ENCODE measurements at regions not wholly inside any gene's neighbourhood (a gene's known extent, or its start where the extent isn't known, plus 50 kb on each side); places are given as distances from the start of the nearest gene placed in this dataset.

- H3K4me3 ChIP-seq = no peak overlapping the region
- TF ChIP-seq, protein P1, sequence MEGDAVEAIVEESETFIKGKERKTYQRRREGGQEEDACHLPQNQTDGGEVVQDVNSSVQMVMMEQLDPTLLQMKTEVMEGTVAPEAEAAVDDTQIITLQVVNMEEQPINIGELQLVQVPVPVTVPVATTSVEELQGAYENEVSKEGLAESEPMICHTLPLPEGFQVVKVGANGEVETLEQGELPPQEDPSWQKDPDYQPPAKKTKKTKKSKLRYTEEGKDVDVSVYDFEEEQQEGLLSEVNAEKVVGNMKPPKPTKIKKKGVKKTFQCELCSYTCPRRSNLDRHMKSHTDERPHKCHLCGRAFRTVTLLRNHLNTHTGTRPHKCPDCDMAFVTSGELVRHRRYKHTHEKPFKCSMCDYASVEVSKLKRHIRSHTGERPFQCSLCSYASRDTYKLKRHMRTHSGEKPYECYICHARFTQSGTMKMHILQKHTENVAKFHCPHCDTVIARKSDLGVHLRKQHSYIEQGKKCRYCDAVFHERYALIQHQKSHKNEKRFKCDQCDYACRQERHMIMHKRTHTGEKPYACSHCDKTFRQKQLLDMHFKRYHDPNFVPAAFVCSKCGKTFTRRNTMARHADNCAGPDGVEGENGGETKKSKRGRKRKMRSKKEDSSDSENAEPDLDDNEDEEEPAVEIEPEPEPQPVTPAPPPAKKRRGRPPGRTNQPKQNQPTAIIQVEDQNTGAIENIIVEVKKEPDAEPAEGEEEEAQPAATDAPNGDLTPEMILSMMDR (IDR thresholded peaks at IDR 0.05) = no peak
- intact Hi-C loops (cut with DNase I) = no loop called here
- ATAC-seq (no peak), FAIRE-seq (no peak), DNase-seq (no peak)
- H3K36me3 ChIP-seq = no peaks in the 10 kb centered on the region
- H3K27ac ChIP-seq = no peak overlapping the region
- no peaks in the 10 kb centered on the region for H3K4me1 ChIP-seq
- H3K9me3 ChIP-seq = no peaks in the 10 kb centered on the region
- H3K27me3 ChIP-seq = peaks cover 0 to under 1% (median 0%) of the 10 kb centered on the region in 4 donors
- WGBS, 2 donors = 44 to 68% methylated on average over 1 of the region's 1 CpG
Observed at GRCh38 chr12:24270464-24270863, 321.0 kb upstream of the SOX5 start.

DNA sequence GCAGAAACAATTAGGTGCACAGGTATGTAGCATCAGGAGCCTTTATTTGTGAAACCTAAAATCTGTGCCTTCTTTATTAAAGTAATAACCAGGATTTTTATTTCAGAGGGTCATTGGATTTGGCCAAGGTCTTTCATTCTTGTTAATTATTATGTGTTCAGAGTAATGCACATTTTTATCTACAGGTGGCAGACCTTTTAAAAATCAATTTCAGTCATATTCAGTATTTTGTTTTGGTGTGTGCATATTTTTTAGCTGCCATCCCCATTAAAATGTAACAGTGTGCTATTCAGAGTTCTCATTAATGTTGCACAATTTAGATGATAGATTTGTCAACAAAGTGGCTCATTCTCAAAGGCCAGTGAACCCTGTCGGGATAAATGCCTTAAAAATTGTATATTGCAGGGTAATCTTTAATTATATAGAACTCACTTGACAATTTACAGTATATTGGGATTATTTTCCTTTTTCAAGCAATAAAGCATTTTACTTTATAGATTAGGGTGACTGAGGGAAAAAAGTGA is 319.3 kb upstream of the SOX5 start:
- intact Hi-C loops (cut with DNase I) = no loop called here
- Histone ChIP-seq H3K4me3 (no peak overlapping the region), H3K36me3 (no peaks in the 10 kb centered on the region), H3K27ac (no peak overlapping the region), H3K4me1 (no peaks in the 10 kb centered on the region), H3K27me3 (no peaks in the 10 kb centered on the region), H3K9me3 (no peaks in the 10 kb centered on the region)
- no peak for ATAC-seq
- no peak for FAIRE-seq
- WGBS, 2 donors = 18 to 23% methylated on average over 1 of the region's 1 CpG
- TF ChIP-seq, protein P1 (IDR thresholded peaks at IDR 0.05) = no peak
- DNase-seq = no peak

DNA sequence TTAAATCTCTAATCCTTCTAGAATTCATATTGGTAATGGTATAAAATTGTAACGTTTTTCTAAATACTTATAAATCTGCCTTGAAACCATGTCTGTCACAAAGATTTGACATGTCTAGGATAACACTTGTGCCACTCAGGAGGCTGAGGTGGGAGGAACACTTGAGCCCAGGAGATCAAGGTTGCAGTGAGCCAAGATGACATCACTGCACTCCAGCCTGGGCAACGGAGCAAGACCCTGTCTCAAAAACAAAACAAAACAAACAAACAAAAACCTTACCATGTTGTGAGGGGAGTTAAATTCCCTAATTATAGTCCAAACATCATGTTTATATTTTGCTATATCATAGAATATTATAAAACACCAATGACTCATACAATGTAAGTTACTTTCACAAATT is 317.5 kb upstream of the SOX5 start:
- DNase-seq = no peak
- Histone ChIP-seq H3K9me3 (no peaks in the 10 kb centered on the region), H3K4me1 (no peaks in the 10 kb centered on the region), H3K27ac (no peak overlapping the region), H3K27me3 (no peaks in the 10 kb centered on the region), H3K36me3 (no peaks in the 10 kb centered on the region), H3K4me3 (no peak overlapping the region)
- intact Hi-C loops (cut with DNase I) = no loop called here
- no peak for FAIRE-seq
- TF ChIP-seq, protein P1 (IDR thresholded peaks at IDR 0.05) = no peak
- WGBS, 2 donors = 39 to 48% methylated on average over 2 of the region's 2 CpGs
- ATAC-seq = no peak

DNA sequence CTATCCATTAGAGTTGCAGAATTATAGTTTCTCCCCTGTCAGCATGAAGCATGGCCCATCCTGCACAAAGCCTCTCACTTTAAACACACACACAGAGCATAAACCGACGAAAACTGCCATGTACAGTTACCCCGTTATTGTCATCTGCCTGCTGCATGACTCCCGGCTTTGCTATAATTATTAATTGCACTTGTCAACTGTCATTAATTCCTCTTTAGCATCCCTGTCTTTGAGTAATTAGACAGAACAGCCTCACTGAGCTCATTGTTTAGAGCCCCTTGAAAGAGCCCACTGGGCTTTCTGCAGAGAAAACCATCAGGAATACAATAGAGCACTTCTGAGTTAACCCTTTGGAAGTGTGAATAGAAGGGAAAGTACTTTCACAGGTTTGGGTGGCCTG is 307.2 kb upstream of the SOX5 start:
- FAIRE-seq = no peak
- TF ChIP-seq, protein P1 (IDR thresholded peaks at IDR 0.05) = no peak
- H3K9me3 ChIP-seq = no peaks in the 10 kb centered on the region

GRCh38 chr12:24255920-24256665 is 306.6 kb upstream of the SOX5 start:
- WGBS, 2 donors = 15 to 17% methylated on average over 7 of the region's 7 CpGs
- DNase-seq = no peak

More for the DNA sequence above, 307.2 kb upstream of the SOX5 start:
- no peaks in the 10 kb centered on the region for H3K27me3 ChIP-seq
- no peaks in the 10 kb centered on the region for H3K36me3 ChIP-seq
- H3K4me3 ChIP-seq = no peak overlapping the region
- H3K27ac ChIP-seq = no peak overlapping the region
- no peak for ATAC-seq
- 16 to 24% methylated on average over 4 of the region's 4 CpGs for WGBS, 2 donors
- DNase-seq = no peak
- intact Hi-C loops (cut with DNase I) = no loop called here
- H3K4me1 ChIP-seq = no peaks in the 10 kb centered on the region

More at GRCh38 chr12:24255920-24256665, 306.6 kb upstream of the SOX5 start:
- ATAC-seq = no peak
- Histone ChIP-seq H3K4me3 (no peak overlapping the region), H3K27me3 (no peaks in the 10 kb centered on the region), H3K27ac (no peak overlapping the region), H3K4me1 (no peaks in the 10 kb centered on the region), H3K9me3 (no peaks in the 10 kb centered on the region), H3K36me3 (no peaks in the 10 kb centered on the region)
- TF ChIP-seq, protein P1 (IDR thresholded peaks at IDR 0.05) = no peak
- no peak for FAIRE-seq
- intact Hi-C loops (cut with DNase I) = no loop called here

All from pancreas (tissue), 10 donors.